ENCODE measurements at regions not wholly inside any gene's neighbourhood (a gene's known extent, or its start where the extent isn't known, plus 50 kb on each side); places are given as distances from the start of the nearest gene placed in this dataset.
A peak's percentile ranks its signal among the peaks of the same experiment; 100 is the strongest.

- Histone ChIP-seq H3K36me3 (no peaks in the 10 kb centered on the region), H3K4me1 (peaks cover 0 to 2% (median 2%) of the 10 kb centered on the region in 6 donors), H3K4me3 (no peak overlapping the region), H3K27me3 (replicated peaks in 1 of 7) (peaks cover 0 to 76% (median 17%) of the 10 kb centered on the region in 7 donors), H3K27ac (no peak overlapping the region), H3K9me3 (peaks cover 0 to 13% (median 0%) of the 10 kb centered on the region in 8 donors)
- no peak for TF ChIP-seq POLR2AphosphoS5 (IDR thresholded peaks at IDR 0.05)
- TF ChIP-seq POLR2A (IDR thresholded peaks at IDR 0.05) = no peak
- TF ChIP-seq, protein P1, sequence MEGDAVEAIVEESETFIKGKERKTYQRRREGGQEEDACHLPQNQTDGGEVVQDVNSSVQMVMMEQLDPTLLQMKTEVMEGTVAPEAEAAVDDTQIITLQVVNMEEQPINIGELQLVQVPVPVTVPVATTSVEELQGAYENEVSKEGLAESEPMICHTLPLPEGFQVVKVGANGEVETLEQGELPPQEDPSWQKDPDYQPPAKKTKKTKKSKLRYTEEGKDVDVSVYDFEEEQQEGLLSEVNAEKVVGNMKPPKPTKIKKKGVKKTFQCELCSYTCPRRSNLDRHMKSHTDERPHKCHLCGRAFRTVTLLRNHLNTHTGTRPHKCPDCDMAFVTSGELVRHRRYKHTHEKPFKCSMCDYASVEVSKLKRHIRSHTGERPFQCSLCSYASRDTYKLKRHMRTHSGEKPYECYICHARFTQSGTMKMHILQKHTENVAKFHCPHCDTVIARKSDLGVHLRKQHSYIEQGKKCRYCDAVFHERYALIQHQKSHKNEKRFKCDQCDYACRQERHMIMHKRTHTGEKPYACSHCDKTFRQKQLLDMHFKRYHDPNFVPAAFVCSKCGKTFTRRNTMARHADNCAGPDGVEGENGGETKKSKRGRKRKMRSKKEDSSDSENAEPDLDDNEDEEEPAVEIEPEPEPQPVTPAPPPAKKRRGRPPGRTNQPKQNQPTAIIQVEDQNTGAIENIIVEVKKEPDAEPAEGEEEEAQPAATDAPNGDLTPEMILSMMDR (IDR thresholded peaks at IDR 0.05 in 8 of 11, conservative IDR thresholded peaks at IDR 0.05 in 3 of 11) = no peak
- no peak for DNase-seq
- intact Hi-C loops (cut with DNase I; ENCODE audit: low total_unique reads) = no loop called here
- 8 to 17% (median 10%) methylated on average over 9 of the region's 9 CpGs for WGBS, 5 donors
Measured at GRCh38 chr6:28643017-28643740, 117.5 kb downstream of the GPX5 start.

DNA sequence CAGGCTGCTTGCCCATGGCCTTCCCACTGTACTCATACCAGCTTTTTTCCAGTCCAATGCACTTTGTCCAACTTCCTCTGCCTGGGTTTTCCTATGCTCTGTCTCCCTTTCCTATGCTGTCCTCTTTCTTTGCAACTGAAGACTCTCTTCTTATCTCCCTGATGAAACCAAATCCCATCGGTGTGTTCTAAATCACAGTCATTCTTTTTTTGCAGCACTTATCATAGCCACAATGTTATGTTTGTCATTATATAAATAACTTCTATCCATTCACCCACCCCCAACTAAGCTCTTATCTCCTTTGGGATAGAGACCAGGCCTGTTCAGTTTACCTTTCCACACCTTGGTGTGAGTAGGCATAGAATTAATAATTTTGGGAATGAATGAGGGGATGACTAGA lies 121.0 kb downstream of the GPX5 start:
- H3K4me1 ChIP-seq = peaks cover 0 to 14% (median 13%) of the 10 kb centered on the region in 6 donors
- TF ChIP-seq, protein P1 (IDR thresholded peaks at IDR 0.05 in 8 of 11, conservative IDR thresholded peaks at IDR 0.05 in 3 of 11) = no peak
- TF ChIP-seq POLR2AphosphoS5 (IDR thresholded peaks at IDR 0.05) (no peak), POLR2A (IDR thresholded peaks at IDR 0.05) (no peak)
- no peaks in the 10 kb centered on the region for H3K36me3 ChIP-seq
- peaks cover 0 to 81% (median 32%) of the 10 kb centered on the region in 7 donors for H3K27me3 ChIP-seq (replicated peaks in 1 of 7)
- no peak for DNase-seq
- intact Hi-C loops (cut with DNase I; ENCODE audit: low total_unique reads) = no loop called here
- H3K27ac ChIP-seq = no peak overlapping the region
- H3K4me3 ChIP-seq = no peak overlapping the region
- H3K9me3 ChIP-seq = no peaks in the 10 kb centered on the region
- WGBS, 5 donors = 55 to 81% (median 63%) methylated on average over 1 of the region's 1 CpG

DNA sequence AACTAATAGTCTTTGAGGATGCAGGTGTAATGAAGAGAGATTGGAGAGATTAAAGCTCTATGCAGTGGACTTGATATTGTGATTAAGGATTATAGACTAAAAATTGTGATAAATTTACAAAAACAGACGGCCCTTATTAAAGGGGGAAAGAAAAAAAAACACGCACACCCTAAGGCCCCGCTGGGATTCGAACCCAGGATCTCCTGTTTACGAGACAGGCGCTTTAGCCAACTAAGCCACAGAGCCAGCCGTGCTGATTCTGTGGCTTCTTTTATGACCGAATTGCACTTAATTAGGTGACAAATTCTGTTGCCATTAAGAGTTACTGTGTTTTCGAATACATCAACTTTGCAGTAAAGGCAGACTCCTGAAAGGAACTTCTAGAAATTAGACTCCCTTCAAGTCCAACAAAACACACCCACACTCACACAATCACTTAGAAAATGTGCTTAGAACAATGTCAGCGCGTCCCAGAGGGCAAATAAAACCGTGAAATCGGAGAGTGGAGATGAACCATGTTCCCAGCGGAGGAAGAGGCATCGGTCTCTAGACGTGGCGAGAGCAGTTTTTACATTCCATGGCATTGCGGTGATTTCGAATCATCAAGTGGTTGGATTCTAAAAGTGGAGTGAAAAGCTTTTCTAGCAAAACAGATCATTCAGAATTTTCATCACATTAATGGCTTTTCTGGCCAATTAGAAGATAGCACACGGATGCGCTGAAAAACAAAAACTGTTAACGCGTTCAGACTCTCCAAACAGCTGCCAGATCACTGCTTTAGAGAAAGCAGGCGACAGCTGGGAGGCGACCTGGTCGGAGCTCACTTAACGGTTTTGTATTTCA lies 122.6 kb downstream of the GPX5 start:
- H3K4me1 ChIP-seq = peaks cover 0 to 14% (median 13%) of the 10 kb centered on the region in 6 donors
- no peaks in the 10 kb centered on the region for H3K9me3 ChIP-seq
- TF ChIP-seq, protein P1 (IDR thresholded peaks at IDR 0.05 in 8 of 11, conservative IDR thresholded peaks at IDR 0.05 in 3 of 11) = no peak
- TF ChIP-seq POLR2AphosphoS5 (IDR thresholded peaks at IDR 0.05) (no peak), POLR2A (IDR thresholded peaks at IDR 0.05) (no peak)
- WGBS, 5 donors = 0 to 2% (median 1%) methylated on average over 27 of the region's 27 CpGs
- H3K27me3 ChIP-seq (replicated peaks in 1 of 7) = peaks cover 0 to 80% (median 32%) of the 10 kb centered on the region in 7 donors
- H3K27ac ChIP-seq = no peak overlapping the region
- no peak for DNase-seq
- peak overlapping the region; percentile 4 to 63 (median 26) for H3K4me3 ChIP-seq
- no peaks in the 10 kb centered on the region for H3K36me3 ChIP-seq
- intact Hi-C loops (cut with DNase I; ENCODE audit: low total_unique reads) = no loop called here
